Hematopoietic multipotent progenitor cell treated with erythropoietin and hydrocortisone succinate and interleukin-3 and kit ligand, for 17 days (in vitro differentiated cells): ENCODE measurements at regions not wholly inside any gene's neighbourhood (a gene's known extent, or its start where the extent isn't known, plus 50 kb on each side); places are given as distances from the start of the nearest gene placed in this dataset.
"Not testable (repeated sequence)": the region's sequence is repeated elsewhere in the genome, so short reads cannot be mapped to it uniquely, and the experiment has no call there.

Source experiments
- DNase-seq: peaks from one replicate; pipeline ENCODE4 v3.0.0-alpha.2; 2015; ENCODE audit warnings: low spot score

- no peak for DNase-seq
Observed at GRCh38 chr10:100664316-100665149, 80.8 kb upstream of the PAX2 start.

- not testable (repeated sequence) for DNase-seq
Observed at GRCh38 chr10:100666634-100667033, 78.7 kb upstream of the PAX2 start.

- DNase-seq, result no peak
Observed at GRCh38 chr10:100669616-100670015, 75.8 kb upstream of the PAX2 start.

- DNase-seq, result no peak
Observed at GRCh38 chr10:100670368-100670767, 75.0 kb upstream of the PAX2 start.

GRCh38 chr10:100670828-100671479 lies 74.4 kb upstream of the PAX2 start:
- DNase-seq, result peak; percentile 33

GRCh38 chr10:100672199-100672598 lies 73.2 kb upstream of the PAX2 start:
- DNase-seq, result no peak

GRCh38 chr10:100677290-100677945 lies 68.0 kb upstream of the PAX2 start:
- no peak for DNase-seq

GRCh38 chr10:100679327-100679726 lies 66.1 kb upstream of the PAX2 start:
- DNase-seq, result no peak

GRCh38 chr10:100683004-100683403 lies 62.4 kb upstream of the PAX2 start:
- no peak for DNase-seq

GRCh38 chr10:100683545-100684300 lies 61.7 kb upstream of the PAX2 start:
- no peak for DNase-seq

- no peak for DNase-seq
Observed at GRCh38 chr10:100684688-100685235, 60.6 kb upstream of the PAX2 start.

- DNase-seq, result no peak
Observed at GRCh38 chr10:100685331-100685730, 60.1 kb upstream of the PAX2 start.

GRCh38 chr10:100687143-100688003 lies 58.0 kb upstream of the PAX2 start:
- no peak for DNase-seq

- no peak for DNase-seq
Observed at GRCh38 chr10:100688201-100688600, 57.2 kb upstream of the PAX2 start.

- no peak for DNase-seq
Observed at GRCh38 chr10:100693821-100694220, 51.6 kb upstream of the PAX2 start.
